HG03469 (cell line): ENCODE measurements at regions not wholly inside any gene's neighbourhood (a gene's known extent, or its start where the extent isn't known, plus 50 kb on each side); places are given as distances from the start of the nearest gene placed in this dataset.

Experiments
- ATAC-seq: cut with Tn5 transposase; IDR thresholded peaks from one replicate; pipeline ENCODE4 v1.9.1; 2021; ENCODE audit warnings: mild to moderate bottlenecking, moderate library complexity, moderate number of reproducible peaks; ENCODE audit not compliant: unreplicated experiment

DNA sequence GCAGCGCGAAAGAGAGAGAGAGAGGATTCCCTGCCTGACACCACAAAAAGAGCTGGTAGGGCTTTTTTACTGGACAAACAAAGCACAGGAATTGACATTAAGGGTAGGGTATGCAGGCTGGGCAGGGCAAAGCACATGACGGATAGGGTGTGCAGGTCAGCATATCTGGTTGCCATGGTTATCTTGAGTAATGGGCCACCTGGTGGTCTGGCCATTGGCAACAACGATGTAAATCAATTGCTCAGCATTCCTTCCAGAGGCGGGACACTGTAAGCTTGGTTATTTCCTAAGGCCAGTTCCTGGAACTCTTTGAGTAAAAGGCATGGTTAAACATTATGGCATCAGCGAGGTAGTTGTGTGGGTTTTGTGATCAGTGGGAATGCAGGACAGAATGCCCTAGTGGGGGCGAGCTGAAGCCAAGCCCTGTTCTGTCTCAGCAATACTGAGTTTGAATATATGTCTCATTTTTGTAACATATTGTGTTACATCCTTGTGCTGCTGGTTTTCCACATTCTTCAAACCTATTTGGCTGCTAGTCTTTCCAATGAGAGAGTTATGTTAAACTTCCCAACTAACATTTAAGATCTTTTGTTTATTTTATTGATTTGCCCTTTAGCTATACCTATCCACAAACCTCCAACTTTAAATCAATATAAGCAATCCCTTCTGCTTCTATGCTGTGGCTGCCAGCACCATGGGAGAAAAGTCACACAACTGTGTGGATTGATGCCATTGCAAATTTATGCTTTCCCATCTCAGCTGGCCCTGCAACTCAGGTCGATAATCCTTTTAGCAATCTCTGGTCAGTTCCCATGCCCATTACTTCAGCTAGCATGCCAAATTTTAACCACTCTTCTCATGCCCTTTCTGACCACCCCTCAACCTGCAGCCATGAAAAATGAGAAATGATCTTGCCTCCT is 396.7 kb upstream of the PDE3A start:
- no peak for ATAC-seq

- no peak for ATAC-seq
Observed at GRCh38 chr12:19972325-19973288, 395.7 kb upstream of the PDE3A start.

DNA sequence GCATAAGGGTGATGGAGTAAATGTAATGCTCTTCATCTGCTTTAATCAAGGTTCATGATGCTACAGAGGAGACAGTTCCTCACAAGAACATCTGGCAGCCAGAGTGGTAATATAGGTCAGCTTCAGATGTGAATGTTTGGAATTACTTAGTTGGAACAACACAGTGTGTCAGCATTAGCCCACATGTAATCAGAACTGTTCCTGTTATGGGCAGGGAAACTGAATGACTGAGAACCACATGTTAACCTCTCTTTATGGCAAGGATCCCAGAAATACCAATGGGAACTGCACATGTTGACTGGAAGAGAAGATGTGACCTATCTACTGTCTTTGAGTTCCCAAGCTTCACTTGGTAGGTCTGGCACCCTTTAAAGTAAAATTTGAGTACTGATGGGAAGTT is 390.1 kb upstream of the PDE3A start:
- no peak for ATAC-seq

DNA sequence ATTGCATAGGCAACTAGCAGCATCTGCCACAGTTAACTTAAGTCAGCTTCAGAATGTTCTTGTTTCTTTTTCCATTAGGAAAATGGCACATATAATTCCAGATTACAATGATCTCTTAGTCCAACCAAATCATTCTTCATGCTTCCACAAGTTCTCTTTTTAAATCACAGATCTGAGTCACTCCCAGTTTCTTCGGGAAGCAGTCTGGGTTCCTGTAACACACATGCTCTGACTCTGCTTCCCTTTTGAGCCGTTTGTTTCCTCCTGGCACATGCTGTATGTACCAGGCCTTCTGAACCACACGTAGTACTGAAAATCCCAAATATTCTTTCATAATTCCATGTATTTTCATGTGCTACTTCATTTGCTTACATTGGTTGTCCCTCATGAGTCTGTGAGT is 388.8 kb upstream of the PDE3A start:
- no peak for ATAC-seq

DNA sequence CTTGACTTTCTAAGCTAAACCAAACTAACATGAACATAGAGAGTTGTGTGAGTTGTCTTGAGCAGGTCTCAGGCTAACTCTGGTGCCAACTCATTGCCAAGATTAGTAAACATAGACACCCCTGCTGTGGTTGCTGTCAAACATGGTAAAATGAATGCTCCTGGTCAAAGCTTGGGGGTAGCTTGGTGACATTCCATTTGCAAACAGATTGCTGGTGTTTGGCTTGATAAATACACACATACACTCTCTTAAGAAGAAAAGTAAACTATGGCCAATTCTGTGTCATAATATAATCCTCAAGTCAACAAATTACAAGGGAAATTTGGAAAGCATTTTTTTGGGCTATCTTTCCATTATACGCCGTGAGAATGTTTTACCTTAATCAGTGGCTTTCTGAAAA is 386.4 kb upstream of the PDE3A start:
- no peak for ATAC-seq

DNA sequence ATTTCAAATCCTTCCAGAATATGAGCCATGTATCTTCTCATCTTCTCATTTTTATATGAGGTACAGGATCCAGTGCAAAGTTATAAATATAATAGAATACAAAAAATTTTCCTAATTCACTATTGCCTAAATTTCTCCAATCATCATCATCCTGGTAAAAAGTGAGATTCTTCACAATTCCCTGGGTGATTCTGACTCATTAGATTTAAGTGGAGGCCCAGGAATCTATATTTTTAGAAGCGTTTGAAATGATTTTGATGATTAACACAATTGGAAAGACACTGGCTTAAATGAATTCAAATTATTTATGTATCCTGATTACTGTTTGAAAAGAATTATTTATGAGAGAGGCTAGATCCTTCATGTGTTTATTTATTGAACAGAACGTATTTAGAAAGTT is 380.3 kb upstream of the PDE3A start:
- ATAC-seq, result no peak

- no peak for ATAC-seq
Observed at GRCh38 chr12:19988459-19988873, 379.9 kb upstream of the PDE3A start.

- ATAC-seq, result no peak
Observed at GRCh38 chr12:19988948-19989347, 379.4 kb upstream of the PDE3A start.

- ATAC-seq, result no peak
Observed at GRCh38 chr12:19991146-19991545, 377.2 kb upstream of the PDE3A start.

- ATAC-seq, result no peak
Observed at GRCh38 chr12:19992311-19992710, 376.0 kb upstream of the PDE3A start.

GRCh38 chr12:19994968-19995367 is 373.4 kb upstream of the PDE3A start:
- ATAC-seq, result no peak

DNA sequence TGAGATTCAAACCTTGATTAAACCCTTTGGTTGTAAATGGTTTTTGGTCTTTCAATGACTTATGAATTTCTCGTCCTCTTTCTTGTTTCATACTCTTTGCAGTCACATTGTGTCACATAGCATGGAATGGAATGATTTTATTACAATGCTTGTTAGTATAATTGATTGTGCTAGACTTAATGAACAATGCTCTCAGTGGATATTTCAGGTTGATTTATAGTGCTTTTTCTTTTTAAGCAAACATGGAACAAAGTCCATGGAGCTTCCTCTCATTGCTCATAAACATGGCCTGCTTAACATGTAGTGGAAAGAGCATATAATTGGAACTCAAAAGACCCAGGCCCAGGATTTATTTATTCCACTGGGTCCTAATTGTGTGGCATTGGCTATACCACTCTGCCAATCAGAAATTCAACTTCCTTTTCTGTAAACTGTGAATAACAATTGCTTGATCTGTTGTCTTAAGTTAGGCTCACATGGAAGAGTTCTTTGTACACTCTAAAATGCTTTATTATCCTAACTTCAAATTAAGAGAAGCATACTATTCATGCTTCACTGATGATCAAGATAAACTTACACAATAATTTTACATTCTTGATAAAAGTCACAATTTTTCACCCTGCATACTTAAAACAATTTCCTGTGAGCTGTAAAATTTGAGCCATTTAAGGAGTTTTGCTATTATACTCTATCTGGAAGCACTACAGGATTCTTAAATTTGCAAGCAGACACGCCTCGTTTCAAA is 370.5 kb upstream of the PDE3A start:
- no peak for ATAC-seq

- no peak for ATAC-seq
Observed at GRCh38 chr12:19998411-19998810, 369.9 kb upstream of the PDE3A start.

- no peak for ATAC-seq
Observed at GRCh38 chr12:19998961-19999804, 369.2 kb upstream of the PDE3A start.

GRCh38 chr12:19999805-20000138 is 368.6 kb upstream of the PDE3A start:
- no peak for ATAC-seq

GRCh38 chr12:20000229-20000849 is 368.0 kb upstream of the PDE3A start:
- no peak for ATAC-seq

DNA sequence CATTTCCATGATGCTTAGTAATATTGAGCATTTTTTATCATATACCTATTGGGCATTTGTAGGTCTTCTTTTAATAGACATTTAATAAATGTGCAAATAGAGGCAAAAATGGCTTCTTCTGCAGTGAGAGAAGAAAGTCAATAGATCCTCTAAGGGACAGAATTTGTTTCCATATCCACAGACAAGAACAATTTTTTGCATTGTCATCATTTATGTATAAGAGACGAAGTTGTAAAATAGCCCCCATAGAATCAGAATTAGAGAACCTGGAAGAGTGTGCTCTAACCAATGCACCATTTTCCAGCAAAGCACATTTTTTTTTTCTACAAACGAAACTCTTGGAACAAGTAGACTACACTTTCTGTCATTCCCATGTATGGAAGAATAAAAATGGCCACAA is 365.1 kb upstream of the PDE3A start:
- ATAC-seq, result no peak

GRCh38 chr12:20004952-20005351 is 363.4 kb upstream of the PDE3A start:
- no peak for ATAC-seq

DNA sequence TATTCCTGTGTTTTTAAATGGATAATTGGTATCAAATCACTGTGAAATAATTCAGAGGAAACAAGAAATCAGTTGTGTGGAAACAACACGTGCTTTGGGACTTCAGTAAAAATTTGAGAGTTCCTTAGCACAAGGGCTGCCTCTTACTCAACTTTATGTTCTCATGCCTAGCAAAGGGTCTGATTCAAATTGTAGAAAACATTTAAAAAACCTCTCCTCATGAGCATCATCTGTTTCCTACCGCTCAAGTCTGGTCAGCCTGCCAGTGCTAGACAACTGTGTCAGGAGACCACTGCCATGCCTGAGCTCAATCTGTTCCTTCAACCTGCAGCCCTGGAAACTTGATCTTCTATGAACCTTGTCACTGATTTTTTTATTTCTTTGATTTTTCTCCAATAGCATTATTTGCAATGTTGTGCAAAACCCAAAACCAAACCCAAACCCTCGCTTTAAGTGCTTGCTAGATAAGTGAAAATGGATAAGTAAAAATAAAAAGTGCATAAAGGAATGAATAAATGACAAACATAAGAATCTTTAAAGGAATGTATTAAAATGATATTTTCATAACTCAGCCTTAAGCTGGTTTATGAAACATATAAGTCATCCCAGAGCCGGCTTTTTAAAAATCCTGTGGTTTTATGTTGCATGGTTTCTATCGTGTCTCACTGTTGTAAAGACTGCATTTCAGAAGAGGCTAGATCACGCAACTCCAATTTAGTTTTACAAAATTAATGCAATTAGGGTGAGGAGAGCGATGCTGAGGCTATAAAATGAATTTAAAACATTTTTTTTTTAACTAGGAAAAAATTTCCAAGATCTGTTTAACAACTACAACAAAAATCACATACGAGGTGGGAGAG is 361.2 kb upstream of the PDE3A start:
- ATAC-seq, result no peak
